ENCODE measurements at regions not wholly inside any gene's neighbourhood (a gene's known extent, or its start where the extent isn't known, plus 50 kb on each side); places are given as distances from the start of the nearest gene placed in this dataset.

- CTCF ChIA-PET, result no interaction called here
- Histone ChIP-seq H3K4me2 (ENCODE audit: low read depth, low read length) (no peak overlapping the region), H3K27me3 (ENCODE audit: control insufficient read depth, insufficient read depth, low read length) (no peaks in the 10 kb centered on the region), H2BK20ac (ENCODE audit: low read depth, low read length) (peak overlapping the region; percentile 71; the same call in 1 of the 2 replicates), H3K23ac (ENCODE audit: low read depth, low read length) (no peak overlapping the region), H3K79me1 (ENCODE audit: low read depth in 1 of 2, low read length in 2 of 2) (0 out of 4 replicates have a peak, but pooled peaks cover 0 to 6% of the 10 kb centered on the region in 2 experiments), H2BK120ac (ENCODE audit: low read depth, low read length) (peak overlapping the region; percentile 65; the same call in 1 of the 2 replicates), H3K36me3 (ENCODE audit: control insufficient read depth, insufficient read depth, low read length) (no peaks in the 10 kb centered on the region), H3K14ac (replicated peaks; ENCODE audit: low read depth, low read length) (0 out of 2 replicates have a peak overlapping the region, but pooled peaks have one; percentile 16), H3K27ac (ENCODE audit: insufficient read depth, low read length) (no peak overlapping the region), H4K5ac (ENCODE audit: low read depth, low read length) (no peak overlapping the region), H2BK5ac (ENCODE audit: low read depth, low read length, poor library complexity, severe bottlenecking) (no peak overlapping the region), H2BK15ac (ENCODE audit: low read depth, low read length) (peak overlapping the region; percentile 91; the same call in 1 of the 3 replicates), H3K18ac (ENCODE audit: low read depth, low read length) (peak overlapping the region; percentile 32; the same call in 1 of the 2 replicates), H3K9me3 (ENCODE audit: control insufficient read depth, insufficient read depth, low read length) (no peaks in the 10 kb centered on the region), H4K20me1 (ENCODE audit: insufficient read depth, low read length) (no peaks in the 10 kb centered on the region), H2AFZ (replicated peaks; ENCODE audit: low read length, poor library complexity) (no peak overlapping the region), H3K4ac (ENCODE audit: low read depth, low read length) (peak overlapping the region; percentile 77; the same call in 1 of the 2 replicates), H4K8ac (ENCODE audit: low read depth in 2 of 2, low read length in 2 of 2) (no peak overlapping the region), H3K9me1 (ENCODE audit: insufficient read depth, low read length) (peaks cover 8% of the 10 kb centered on the region), H2AK9ac (replicated peaks; ENCODE audit: low read depth, low read length, poor library complexity) (no peak overlapping the region), H2AK5ac (ENCODE audit: low read depth, low read length) (peak overlapping the region; percentile 59; the same call in 1 of the 2 replicates), H3K9ac (ENCODE audit: low read depth, low read length) (no peak overlapping the region), H3K56ac (ENCODE audit: extremely low read depth, insufficient read depth, low read length) (no peak overlapping the region), H3K4me3 (ENCODE audit: insufficient read depth, low read depth, low read length) (no peak overlapping the region), H4K91ac (ENCODE audit: insufficient read depth, low read depth, low read length) (no peak overlapping the region; the same call in 1 of the 2 replicates), H3K4me1 (ENCODE audit: control insufficient read depth, insufficient read depth, low read length) (peaks cover 17% of the 10 kb centered on the region)
- dilution Hi-C loops (cut with HindIII; ENCODE audit: low sequenced_read_pairs, unreplicated experiment), result no loop called here
- in situ Hi-C loops (cut with MboI; ENCODE audit: low sequenced_read_pairs), result loop anchor here (10.0 kb wide), 2 partner anchors 262 to 412 kb away; partner anchors contain the start of gene MEIS1
- POLR2A ChIA-PET (ENCODE audit: unreplicated experiment), result no interaction called here
- 90% methylated on average over 2 of the region's 2 CpGs; no CpG with 5 or more reads in 1 of the 2 experiments for WGBS, 2 experiments (ENCODE audit: extremely low coverage in 2 of 2, insufficient read length in 1 of 2)
- intact Hi-C loops (cut with micrococcal nuclease), result loop anchor here (10.0 kb wide), 1 partner anchor 628 kb away; no protein-coding TSS in a partner anchor
- no peak for ATAC-seq (ENCODE audit: low read depth)
- no peak for DNase-seq
- no peak for TF ChIP-seq SMC3 (IDR thresholded peaks at IDR 0.05; ENCODE audit: low read depth, low read length)
- TF ChIP-seq BHLHE40 (IDR thresholded peaks at IDR 0.05; ENCODE audit: low read depth, low read length), result no peak
- TF ChIP-seq USF2 (IDR thresholded peaks at IDR 0.05; ENCODE audit: low read depth, low read length), result no peak
- no peak for TF ChIP-seq MAZ (IDR thresholded peaks at IDR 0.05; ENCODE audit: borderline replicate concordance, low read depth, low read length)
- TF ChIP-seq MXI1 (IDR thresholded peaks at IDR 0.05; ENCODE audit: borderline replicate concordance, low read depth, low read length), result no peak
- no peak for TF ChIP-seq FOS (IDR thresholded peaks at IDR 0.05; ENCODE audit: low read depth, low read length)
- no TSS peak for BruUV-seq (replicated peaks)
Observed at GRCh38 chr2:66846887-66847286, 412.0 kb downstream of the MEIS1 start.

Data from IMR-90 (cell line).